NCI-H2171 (cell line): ENCODE measurements at regions not wholly inside any gene's neighbourhood (a gene's known extent, or its start where the extent isn't known, plus 50 kb on each side); places are given as distances from the start of the nearest gene placed in this dataset.

Source experiments
- DNase-seq: peaks from one replicate; lab custom pipeline; 2025; lab: John Stamatoyannopoulos, UW

DNA sequence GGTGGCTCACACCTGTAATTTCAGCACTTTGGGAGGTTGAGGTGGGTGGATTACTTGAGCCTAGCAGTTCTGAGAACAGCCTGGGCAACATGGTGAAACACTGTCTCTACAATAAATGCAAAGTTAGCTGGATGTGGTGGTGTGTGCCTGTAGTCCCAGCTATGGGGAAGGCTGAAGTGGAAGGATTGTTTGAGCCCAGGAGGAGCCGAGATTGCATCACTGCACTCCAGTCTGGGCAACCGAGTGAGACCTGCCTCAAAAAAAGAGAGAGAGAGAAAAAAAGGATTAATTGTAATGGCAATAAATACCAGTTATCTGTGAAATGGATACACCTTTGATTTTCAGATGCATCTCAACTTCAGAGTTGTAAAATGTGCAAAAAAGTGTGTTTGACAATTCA, 58.8 kb downstream of the SPRY1 start:
- no peak for DNase-seq

DNA sequence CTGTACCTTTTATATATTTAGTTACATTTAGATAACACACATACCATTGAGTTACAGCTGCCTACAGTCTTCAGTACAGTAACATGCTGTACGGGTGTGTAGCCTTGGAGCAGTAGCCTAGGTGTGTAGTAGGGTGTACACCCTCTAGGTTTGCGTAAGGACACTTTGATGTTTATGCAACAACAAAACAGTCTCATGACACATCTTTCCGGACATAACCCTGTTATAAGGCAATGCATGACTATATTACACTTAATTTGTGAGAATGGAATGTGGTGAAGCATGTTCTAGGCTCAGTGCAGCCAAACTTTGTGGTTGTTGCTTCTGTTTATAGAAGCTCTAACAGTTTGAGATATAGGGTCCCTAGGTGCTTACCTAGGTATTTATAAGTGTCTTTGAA, 65.4 kb downstream of the SPRY1 start:
- DNase-seq = no peak

DNA sequence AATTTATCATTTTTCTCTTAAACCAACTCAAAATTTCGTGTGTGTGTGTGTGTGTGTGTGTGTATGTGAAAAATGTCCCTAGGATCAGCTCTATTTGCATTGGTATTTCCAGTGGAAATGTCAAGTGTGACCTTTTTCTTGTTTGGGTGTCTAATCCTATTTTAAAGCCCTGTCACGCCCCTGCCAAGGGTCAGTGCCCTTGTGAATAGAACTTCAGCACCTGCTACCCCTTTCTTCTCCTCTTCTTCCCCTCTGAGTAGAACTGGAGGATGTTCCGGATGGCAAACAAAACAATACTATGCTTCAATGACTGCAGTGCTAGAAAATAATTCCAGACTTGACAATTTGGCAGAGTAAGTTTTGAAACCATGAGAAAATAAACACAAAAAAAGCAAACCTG, 67.3 kb downstream of the SPRY1 start:
- no peak for DNase-seq

DNA sequence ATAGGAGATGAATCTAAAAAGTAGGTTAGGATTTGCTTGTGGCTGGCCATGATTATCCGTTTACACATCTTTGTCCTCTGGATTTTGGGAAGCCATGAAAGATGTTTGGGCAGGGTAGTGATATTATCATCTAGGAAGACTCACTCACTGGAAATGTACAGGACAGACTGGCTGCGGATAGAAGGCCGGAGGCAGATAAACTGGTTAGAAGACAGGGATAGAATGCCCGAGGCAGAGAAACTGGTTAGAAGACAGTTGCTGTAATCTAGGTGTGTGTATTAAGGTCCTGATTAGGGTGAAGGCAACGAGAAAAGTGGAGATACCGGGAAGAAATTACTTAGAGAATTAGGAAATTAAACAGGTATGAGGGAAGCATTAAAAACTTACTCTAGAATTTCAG, 68.8 kb downstream of the SPRY1 start:
- no peak for DNase-seq

DNA sequence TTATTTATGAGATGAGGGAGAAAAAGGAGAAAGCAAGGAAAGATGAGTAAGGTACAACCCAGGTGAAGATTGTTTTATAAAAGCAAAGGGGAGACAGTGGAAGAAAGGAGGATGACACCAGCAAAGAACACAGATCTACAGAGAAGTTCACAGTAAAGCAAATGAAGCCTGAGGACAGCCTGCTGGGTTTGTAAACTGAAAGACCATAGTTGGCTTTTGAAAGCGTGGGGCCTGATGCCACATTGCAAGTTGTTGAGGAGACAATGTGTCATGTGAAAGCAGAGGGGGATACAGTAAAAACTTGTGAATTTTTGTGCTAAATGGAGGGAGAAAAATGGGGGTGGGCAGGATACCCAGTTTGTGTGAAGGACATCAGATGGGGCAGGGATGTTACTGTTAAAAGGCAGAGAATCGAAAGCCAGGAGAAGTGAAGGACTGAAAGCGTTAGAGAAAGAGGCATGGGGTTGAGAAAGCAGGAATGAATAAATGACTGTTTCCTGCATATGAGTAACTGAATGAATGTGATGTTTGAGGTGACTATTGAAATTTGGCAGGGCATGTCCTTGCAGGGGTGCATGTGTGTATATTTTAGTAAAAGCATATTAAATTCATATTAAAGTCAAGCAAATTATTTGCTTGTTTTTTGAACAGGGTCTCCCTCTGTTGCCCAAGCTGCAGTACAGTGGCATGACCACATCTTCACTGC, 69.6 kb downstream of the SPRY1 start:
- DNase-seq = no peak

DNA sequence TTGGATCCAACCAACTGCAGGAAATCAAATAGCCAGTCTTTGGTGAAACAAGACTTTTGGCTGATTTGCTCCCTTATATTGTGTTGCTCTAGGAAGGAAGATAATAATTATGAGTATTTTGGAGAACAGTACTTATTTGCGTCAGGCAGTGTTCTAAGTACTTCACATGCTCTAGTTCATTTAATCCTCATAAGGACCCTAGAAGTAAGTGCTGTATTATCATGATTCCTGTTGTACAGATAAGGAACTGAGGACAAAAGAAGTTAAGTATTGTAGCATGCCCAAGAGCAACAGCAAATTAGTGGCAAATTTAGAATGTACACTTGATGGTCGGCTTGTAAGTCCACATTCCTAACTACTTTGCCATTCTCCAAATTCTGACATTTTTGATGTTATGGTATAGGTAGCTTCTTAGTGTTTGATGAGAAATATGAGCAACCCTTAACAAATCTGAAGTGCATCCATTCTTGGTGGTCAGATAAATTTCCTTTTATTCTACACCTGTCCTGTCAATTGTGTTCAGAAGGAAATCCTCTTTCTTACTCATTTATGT, 72.0 kb downstream of the SPRY1 start:
- no peak for DNase-seq

DNA sequence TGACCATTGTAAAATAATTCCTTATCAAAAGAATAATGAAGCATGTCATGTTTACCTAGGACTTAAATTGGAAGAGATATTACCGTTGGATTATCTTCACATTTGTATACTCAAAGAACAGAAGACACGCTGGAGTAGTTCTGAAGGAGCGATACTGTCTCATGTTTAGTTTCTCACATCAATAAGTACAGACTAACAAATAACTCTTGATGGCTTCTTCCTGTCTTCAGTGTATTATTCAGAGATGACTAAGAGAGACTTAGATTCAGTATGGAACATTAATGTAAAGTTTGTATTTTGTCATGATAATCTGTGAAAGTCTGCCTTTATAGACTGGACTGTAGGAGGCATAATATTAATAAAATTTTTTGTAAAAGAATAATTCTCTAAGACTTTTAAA, 72.7 kb downstream of the SPRY1 start:
- no peak for DNase-seq

DNA sequence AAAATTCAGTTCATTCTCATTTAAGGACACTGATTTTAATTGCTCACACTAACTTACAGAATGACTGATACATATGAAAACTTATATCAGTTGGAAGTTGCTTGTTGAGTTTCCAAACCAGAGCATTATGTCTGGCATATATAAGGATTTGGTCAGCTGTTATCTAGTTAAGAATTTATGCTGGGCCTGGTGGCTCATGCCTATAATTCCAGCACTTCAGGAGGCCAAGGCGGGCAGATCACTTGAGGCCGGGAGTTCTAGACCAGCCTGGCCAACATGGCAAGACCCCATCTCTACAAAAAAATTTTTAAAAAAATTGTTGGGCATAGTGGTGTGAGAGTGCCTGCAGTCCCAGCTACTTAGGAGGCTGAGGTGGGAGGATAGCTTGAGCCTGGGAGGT, 73.1 kb downstream of the SPRY1 start:
- DNase-seq = no peak

DNA sequence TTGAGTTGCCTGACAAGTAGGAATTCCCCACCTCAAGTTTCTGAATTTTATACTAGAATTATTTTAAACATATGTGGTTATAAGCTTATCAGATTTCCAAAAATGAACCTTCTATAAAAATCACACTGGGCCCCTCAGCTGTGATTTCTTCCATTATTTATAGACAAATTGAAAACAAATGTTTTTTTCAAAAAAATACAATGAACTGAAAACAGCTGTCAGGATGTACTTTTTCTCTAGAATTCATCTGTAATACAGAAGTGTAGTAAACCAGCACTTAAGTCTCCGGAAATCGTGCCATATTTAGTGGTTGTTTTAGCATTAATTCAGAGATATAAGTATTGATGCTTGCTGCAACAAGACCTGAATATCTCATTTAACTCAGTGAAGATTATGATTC, 74.0 kb downstream of the SPRY1 start:
- no peak for DNase-seq

DNA sequence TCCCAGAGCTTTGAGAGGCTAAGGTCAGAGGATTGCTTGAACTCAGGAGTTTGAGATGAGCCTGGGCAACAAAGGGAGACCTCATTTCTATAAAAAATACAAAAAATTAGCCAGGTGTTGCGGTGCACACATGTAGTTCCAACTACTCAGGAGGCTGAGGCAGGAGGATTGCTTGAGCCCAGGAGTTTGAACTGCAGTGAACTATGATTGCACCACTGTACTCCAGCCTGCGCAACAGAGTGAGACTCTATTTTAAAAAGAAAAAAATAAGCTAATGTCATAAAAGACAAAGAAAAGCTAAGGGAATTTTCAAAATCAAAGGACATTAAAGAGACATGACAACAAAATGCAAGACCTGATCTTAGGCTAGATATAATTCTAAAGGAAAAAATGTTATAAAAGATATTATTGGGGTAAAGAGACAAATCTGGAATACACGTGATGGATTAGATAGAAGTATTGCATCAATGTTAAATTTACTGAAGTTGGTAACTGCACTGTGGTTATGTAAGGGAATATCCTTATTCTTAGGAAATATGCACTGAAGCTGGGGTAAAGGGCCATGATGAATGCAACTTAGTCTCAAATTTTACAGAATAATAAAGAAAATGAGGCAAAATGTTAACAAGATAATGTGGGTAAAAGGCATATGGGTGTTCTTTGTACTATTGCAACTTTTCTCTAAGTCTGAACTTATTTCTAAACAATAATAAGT, 75.2 kb downstream of the SPRY1 start:
- DNase-seq = no peak

DNA sequence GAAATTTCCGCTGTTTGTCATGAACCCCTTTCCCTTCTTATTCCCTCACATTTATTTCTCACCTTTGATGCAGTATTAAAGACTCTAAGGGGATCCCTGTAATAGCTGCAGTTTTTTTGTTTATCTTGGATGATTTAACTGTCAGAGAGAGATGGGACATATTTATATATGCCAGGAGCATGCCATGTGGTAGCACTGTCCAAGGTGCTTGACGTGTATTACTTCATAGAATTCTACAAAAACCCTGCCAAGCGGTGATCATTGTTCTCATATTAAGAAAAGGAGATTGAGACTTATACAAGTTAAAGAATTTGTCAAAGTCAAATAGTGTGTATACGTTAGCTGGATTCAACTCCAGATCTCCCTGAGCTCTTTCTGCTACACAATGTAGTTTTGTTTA, 78.2 kb downstream of the SPRY1 start:
- DNase-seq = no peak

DNA sequence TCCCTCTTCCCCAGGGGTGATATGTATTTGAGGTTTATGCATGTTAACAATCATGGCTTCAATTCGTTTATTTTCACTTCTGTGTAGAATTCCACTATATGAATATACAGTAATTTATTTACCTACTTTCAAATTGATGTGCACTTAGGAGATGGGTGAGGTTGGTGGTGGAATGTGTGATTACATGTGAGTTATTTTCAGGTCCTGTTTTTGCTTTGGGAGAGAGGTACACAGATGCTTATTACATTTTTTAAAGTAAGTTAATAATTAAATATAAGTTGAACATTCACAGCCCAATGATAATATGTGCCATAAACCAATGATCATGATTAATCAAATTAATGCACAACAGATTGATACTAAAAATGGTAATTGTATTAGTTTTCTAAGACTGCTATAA, 79.5 kb downstream of the SPRY1 start:
- DNase-seq = no peak

DNA sequence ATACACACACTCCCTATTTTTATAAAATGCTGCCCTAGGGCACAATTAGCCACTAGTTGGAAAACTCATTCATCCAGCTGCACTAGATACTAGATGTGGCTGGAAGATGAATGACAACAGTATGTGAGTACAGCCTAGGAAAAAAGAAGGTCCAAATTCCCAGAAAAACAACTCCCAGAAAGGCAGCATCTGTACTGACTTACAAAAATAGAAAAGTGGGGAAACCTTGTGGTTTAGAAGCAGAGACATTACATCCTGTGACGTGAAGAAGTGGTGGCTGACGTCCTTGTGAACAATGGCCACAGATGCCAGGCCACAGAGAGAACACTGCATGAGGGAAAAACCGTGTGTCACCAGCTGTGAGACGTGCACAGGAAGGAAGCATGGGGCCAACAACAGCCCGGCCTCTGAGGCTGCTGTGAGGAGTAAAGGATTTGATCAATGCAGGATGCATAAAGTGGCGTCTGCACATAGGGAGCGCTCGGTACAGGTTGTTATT, 81.2 kb downstream of the SPRY1 start:
- no peak for DNase-seq

DNA sequence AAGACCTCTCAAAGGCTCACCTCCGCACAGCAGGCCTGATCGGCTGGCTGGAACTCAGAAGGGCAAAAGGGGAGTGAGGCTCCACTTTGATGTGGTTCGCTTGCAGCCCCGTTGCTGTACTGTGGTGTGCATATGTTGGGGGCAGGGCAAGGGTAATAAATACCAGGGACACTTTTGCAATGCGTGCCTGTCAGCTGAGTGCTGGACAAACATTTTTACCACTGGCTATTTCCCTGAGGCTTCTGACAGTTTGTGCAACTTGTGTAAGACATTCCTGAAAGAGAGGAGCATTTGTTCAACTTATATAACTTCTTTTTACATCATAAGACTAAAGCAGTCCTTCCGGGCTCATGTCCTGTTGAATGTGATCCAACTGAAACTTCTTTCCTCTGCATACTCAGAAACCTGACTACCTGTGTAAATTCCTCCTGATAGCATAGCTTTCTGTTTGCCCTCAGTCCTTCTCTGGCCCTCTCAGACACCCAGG, 82.3 kb downstream of the SPRY1 start:
- DNase-seq = no peak

DNA sequence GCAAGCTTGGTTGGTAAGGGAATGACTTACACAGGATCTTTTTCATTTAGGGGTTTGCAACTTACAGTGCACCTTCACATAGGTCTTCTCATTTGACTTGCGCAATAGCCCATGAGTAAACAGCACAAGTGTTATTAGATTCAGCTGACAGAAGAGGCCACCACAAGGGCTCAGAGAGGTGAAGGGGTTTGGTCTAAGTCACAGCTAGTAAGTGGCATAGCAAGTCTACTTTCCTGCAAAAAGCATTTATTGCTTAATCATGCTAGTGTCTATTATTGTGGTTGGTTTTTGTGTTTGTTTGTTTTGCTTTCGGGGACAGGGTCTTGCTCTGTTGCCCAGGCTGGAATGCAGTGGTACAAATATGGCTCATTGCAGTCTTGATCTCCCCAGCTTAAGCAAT, 83.3 kb downstream of the SPRY1 start:
- no peak for DNase-seq

DNA sequence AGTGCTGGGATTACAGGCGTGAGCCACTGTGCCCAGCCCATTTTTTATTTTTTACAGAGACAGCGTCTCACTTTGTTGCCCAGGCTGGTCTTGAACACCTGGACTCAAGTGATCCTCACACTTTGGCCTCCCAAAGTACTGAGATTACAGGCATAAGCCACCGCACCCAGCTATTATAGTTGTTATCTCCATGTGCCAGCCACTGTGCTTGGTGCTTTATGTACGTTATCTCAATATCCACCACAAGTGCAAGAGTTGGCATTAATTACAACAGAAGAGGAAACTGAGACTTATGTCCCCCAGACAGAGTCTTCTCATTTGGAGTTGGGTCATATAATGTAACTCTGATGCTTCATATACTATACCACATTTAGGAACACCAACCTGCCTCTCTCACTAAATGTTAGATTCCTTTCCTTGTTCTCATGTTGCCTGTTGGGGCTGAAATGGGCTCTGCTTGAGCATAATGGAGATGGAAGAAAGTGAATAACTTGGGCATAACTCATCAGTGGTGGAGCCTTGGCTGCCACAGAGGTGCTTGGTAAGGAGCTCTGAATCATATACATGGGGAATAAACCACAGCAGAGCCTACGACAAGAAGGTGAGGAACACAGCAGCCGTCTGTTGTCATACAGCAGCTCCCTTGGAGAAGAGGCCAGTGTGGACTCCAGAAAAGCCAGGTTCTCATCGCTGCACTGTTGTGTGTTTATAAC, 84.3 kb downstream of the SPRY1 start:
- DNase-seq = no peak

DNA sequence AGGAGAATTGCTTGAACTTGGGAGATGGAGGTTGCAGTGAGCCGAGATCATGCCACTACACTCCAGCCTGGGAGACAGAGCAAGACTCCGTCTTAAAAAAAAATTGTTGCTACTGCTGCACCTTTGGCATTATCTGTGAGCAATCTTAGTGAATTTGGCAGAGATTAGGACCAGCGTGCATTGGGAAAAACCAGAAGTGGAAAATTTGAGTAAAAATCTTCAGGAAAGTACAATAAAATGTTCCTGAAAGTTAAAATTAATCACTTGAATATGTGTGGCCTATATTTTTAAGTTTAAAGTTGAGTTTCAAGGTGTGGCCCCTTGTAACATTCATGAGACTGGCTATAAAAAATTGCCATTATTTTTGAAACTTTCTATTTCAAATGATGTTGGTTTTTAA, 85.1 kb downstream of the SPRY1 start:
- no peak for DNase-seq

DNA sequence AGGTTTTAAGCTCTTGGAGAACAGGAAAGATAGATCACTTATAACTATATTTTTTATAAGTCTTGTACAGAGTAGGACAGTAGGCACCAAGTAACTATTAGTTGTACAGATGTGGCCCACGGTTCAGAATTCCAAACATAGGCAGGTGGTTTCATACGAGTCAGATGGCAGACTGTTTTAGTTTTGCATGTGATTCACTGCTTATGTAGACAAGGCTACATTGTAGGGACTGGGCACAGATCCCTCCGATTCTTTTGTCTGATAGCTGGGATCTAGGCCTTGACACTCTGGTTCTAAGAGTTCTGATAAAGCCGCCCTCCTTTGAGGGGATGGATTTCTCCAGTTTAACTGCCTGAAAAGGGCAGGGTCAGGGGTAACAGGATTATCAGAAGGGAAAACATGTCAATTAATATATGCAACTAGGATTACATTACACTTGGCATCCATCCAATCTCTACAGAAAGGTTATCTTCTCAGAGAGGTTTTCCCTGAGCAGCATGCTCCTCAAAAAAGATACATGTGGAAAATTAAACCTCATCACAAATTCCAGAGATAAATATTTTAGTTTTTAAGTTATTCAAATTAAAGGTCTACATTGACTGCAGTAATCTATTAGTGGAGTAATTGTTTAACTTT, 87.8 kb downstream of the SPRY1 start:
- DNase-seq = peak; percentile 42

DNA sequence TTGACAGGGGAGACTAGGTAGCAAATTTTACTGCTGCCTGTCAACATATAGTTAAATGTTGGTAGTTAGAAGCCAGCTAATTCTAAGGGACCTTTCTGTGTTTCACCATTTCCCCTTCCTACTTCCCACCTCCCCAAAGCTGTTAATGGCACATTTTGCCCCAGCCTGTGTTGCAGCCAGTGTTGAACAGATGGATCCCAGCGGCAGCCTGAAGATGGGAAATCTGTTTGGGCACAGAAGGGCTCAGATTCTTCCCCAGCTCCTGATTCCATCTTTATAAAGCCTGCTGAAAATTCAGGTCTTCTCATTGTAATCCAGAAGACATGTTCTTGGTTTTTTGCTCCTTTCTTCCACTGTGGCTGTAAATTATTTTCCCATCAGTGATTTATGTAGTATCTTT, 89.0 kb downstream of the SPRY1 start:
- DNase-seq = peak; percentile 32

DNA sequence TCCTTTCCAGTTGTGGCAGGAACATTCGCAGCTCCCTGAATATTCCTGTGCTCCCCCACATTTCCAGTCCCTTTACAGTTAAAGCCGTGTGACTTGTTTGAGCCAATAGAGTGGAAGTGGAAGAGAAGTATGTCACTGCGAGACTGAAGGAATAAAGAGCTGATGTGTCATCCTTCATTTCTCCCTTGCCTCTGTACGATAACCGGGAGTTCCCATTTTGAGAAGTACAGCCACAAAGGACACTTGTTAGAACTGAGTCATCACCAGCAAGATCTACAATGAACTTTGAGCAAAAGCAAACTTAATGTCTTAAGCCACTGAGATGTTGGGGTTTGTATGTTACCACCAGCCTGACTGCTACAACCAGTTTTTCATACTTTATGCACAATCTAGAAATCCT, 92.3 kb downstream of the SPRY1 start:
- no peak for DNase-seq

DNA sequence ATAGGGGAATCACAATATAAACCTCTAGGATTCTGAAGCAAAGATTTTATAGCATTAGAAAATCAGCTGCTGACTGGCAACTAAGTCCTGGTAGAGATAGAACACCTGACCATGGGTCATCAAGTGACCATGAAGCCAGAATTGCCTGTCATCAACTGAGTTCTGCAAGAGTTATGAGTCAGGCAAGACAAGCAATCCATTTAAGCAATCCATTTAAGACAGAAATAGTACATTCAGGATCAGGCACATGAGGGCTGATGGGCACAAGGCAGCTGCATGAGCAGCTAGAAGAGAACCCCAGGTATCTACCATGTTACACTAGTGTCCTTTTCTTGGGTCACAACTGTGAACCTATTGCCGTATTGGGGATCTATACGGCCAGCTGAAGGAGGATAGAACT, 98.9 kb downstream of the SPRY1 start:
- DNase-seq = no peak

DNA sequence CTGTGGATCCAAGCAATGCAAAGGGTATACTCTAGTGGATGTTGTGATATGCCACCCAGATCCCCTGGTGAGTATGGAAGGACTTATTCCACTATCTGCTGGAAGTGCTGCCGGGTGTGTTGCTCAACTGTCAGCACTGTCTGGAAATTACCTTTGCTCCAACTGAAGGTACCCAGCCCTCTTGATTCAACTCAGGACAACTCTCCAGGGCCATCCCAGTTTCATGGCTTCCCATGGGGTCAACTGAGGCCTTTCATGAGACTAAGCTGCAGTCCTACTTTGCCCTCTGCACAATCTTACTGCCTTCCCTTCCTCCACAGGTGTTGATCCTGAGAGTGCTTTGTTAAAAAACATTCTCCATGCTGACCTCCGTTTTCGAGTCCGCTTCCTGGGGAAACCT, 99.8 kb downstream of the SPRY1 start:
- no peak for DNase-seq
